ENCODE measurements at regions not wholly inside any gene's neighbourhood (a gene's known extent, or its start where the extent isn't known, plus 50 kb on each side); places are given as distances from the start of the nearest gene placed in this dataset.
"Not testable (repeated sequence)": the region's sequence is repeated elsewhere in the genome, so short reads cannot be mapped to it uniquely, and the experiment has no call there.

DNA sequence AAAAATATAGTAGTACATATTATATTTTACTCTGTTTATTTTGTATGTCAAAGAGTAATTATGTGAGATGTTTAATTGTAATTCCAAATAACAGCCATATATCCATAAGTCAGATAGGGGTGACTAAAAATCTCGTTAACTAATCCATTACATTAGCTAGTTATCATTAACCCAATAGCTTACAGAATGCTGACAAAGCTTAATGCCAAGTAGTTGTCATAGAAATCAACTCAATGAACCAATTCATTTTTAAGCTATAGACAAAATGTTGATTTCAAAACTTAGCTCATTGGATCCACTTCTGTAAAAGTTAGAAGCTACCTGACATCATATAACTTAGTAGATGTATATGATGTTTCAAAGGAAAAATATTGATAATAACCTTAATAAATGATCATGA, 206.7 kb upstream of the SLITRK1 start:
- DNase-seq: no peak

DNA sequence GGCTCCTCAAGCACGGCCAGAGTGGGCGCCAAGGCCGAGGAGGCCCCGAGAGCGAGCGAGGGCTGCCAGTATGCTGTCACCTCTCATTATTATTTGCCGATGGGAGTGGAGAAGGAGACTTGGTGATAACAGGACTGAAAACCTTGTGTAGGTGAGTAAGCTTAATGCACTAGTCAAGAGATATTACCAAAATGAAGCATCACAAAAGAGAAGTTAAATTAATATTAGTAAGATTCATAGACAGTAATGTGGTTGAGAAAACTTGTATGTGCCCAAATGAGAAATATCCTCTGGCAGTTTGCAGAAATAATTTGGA, 204.5 kb upstream of the SLITRK1 start:
- no peak for DNase-seq

DNA sequence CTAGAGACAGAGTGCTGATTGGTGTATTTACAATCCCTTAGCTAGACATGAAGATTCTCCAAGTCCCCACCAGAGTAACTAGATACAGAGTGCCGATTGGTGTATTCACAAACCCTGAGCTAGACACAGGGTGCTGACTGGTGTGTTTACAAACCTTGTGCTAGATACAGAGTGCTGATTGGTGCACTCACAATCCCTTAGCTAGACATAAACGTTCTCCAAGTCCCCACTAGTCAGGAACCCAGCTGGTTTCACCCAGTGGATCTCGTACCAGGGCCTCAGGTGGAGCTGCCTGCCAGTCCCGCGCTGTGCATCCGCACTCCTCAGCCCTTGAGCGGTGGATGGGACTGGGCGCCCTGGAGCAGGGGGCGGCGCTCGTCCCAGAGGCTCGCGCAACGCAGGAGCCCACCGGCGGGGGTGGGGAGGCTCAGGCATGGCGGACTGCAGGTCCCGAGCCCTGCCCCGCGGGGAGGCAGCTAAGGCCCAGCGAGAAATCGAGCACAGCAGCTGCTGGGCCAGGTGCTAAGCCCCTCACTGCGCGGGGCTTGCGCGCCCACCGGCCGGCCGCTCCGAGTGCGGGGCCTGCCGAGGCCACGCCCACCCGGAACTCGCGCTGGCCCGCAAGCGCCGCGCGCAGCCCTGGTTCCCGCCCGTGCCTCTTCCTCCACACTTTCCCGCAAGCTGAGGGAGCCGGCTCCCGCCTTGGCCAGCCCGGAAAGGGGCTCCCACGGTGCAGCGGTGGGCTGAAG, 204.0 kb upstream of the SLITRK1 start:
- DNase-seq: not testable (repeated sequence)

DNA sequence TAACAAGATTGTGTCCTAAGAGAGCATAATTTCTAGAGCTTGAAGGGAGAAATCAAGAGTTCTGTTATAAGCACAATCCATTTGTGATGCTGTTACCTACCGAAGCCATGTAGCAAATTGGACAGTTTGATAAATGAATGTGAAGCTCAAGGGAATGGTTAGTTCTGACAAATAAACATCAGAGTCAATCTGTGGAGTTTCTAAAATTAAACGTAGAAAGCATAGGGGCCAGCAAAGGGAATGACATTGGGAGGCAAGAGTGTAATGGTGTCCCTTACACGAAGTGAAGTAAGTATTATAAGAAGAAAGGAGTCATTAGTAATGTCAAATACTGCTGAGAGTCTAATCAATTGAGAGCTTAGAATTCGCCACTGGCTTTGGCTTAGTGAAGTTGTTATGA, 200.2 kb upstream of the SLITRK1 start:
- DNase-seq: no peak

DNA sequence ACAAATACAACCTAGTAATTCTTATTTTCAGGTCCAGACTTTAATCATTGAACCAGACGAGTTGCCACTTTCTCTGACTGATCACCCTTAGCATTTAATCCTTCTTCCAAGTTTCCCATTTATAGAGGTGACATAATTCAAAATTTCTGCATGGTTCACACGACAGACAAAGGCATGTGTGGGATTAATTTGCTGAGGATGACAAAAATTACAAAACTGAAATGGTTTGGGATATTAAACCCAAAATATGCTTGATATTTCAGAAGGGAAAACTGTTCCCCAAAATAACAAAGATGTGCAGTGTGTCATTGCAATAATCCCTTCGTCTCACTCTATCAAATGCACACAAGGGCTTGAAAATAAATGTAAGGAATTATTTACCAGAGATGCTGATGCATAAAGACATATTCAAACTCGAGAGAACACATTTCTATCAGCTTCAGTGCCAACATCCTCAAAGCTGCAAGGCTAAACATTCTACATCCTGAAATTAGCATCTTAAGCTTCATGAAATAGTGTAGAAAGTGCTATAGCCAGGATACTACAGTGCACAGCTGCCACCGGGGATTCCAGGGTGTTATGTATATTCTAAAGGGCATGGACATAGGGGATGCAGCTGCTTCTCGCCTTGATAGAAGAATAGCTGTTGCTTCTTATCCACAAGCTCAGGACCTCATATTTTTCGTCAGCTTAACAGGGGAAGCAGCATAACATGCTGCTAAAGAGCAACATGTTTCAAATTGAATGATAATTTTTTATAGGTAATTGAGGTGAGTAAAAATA, 198.7 kb upstream of the SLITRK1 start:
- no peak for DNase-seq

GRCh38 chr13:84077271-84077670, 195.0 kb upstream of the SLITRK1 start:
- no peak for DNase-seq

DNA sequence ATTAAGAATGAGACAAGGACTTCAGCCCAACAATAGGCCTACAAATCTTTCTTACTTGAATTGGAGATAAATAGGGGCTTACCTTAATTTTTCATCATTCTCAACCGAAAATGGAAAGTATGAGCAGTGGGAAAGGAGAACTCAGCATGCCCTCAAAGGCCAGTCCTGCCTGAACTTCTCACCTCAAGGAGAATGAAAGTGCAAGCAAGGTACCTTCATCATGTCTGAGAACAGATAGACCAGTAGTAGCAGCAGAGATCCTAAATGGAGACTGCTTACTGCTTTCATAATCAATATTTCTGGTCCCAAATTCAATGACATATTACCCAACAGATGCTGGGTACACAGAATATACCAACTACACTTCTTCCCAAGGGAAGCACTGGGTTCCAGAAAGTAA, 194.0 kb upstream of the SLITRK1 start:
- DNase-seq: no peak

DNA sequence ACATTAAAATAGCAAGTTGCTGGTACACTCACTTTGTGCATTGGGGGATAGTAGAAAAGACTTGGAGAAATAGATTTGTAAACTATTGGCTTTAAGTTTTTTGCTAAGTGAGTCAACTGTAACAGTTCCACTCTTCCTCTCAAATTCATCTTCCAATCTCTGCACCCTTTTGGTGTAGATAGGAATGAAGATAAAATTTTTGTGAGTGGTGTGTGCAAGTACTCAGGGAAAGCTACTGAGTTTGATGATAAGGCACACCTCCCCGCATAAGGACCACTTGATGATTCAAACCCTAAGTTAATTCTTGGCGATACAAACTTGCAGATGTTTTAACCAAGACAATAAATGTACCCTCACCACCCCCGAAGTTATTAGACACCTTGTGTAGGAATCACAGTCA, 168.3 kb upstream of the SLITRK1 start:
- DNase-seq: peak; percentile 81

- no peak for DNase-seq
These were observed 167.4 kb upstream of the SLITRK1 start for GRCh38 chr13:84049443-84050219.

DNA sequence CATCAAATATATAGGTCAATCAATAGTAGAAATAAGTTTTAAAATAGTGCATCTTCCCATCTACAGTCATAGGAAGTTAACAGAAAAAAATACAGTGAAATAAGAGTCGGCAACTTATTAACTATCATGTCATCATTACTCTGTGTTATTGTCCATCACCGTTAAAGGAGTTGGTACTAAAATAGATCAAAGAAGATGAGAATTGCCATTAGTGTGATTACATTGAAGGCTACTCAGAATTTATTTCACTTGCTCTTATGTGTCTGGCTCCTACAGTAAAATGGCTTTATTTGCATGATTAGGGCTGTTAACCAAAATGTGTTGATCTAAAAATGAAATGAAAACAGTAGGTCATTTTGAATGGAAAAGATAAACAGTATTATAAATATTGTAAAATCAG, 162.5 kb upstream of the SLITRK1 start:
- no peak for DNase-seq

DNA sequence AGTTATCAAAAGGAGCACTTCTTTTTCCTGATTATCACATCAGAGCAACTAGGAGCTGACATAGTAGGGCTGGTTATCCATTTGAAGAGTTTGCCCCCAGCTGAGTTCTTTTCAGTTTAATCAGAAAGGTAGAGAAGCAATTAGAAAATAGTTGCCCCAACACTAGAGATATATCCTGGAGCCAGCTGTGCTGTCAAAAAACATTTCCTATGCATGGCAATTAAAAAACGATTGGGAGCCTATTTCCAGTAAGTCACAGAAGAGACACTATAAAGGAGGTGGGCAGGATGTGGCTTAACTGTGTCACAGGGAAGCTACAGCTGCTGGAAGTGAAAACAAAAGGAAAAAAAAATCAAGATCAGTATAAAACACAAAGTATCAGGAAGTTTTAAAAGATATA, 155.7 kb upstream of the SLITRK1 start:
- no peak for DNase-seq

GRCh38 chr13:84032116-84032515, 149.8 kb upstream of the SLITRK1 start:
- DNase-seq: no peak

- no peak for DNase-seq
These were observed 148.8 kb upstream of the SLITRK1 start for GRCh38 chr13:84031120-84031519.

DNA sequence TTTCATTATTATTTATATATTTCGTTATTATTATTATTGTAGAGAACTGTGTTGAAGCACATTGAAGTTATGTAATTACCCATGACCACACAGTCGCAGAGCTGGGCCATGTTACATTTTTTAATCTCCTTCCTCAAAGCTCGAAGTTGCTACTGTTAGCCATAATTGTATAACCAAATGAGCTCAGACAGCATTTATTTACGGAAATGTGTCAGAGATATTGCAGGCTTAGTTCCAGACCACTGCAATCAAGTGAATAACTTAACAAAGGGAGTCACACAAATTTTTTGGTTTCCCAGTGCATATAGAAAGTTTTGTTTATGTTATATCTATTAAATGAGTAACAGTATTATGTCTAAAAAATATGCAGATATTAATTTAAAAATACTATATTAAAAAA, 147.1 kb upstream of the SLITRK1 start:
- peak; percentile 8 for DNase-seq

- no peak for DNase-seq
These were observed 143.6 kb upstream of the SLITRK1 start for GRCh38 chr13:84025824-84026223.

GRCh38 chr13:83996415-83996814, 114.1 kb upstream of the SLITRK1 start:
- DNase-seq: no peak

GRCh38 chr13:83995930-83996329, 113.7 kb upstream of the SLITRK1 start:
- DNase-seq: no peak

- DNase-seq: peak; percentile 64
These were observed 110.5 kb upstream of the SLITRK1 start for GRCh38 chr13:83992566-83993358.

- DNase-seq: no peak
These were observed 105.1 kb upstream of the SLITRK1 start for GRCh38 chr13:83987394-83987793.

DNA sequence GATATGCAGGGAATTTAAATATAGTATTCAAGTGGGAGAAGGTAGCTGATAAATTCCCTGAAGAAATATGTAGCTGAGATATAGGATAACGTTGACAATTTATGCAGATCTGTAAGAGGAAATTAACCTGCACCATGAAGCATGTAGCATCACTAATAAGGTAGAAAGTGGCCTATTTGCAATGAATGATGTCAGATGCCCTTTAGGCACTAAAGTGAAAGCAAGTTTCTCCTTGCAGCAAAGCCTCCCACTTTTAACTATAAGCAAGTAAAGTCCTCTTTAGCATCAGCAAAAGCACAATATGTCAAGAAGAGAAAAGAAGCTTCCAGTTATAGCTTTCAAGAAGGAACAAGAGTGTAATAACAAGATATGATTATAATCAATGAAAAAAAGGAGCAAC, 102.5 kb upstream of the SLITRK1 start:
- no peak for DNase-seq

DNA sequence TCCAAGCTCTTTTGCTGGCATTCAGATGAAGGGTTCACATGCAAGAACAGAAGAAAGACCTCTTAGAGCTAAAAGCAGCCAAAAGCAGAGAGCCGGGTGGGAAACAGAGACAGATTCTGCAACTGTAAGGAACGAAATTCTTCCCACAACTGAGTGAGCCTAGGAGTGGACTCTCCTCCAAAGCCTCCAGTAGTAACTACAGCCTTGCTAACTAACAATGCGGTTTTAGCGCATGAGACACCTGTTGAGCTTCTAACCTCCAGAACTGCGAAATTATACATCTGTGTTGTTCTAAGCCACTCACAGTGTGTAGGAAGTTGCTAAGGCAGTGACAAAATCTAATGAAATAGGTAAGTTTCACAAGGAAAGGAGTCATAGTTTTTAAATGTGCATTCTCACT, 98.1 kb upstream of the SLITRK1 start:
- DNase-seq: no peak

DNA sequence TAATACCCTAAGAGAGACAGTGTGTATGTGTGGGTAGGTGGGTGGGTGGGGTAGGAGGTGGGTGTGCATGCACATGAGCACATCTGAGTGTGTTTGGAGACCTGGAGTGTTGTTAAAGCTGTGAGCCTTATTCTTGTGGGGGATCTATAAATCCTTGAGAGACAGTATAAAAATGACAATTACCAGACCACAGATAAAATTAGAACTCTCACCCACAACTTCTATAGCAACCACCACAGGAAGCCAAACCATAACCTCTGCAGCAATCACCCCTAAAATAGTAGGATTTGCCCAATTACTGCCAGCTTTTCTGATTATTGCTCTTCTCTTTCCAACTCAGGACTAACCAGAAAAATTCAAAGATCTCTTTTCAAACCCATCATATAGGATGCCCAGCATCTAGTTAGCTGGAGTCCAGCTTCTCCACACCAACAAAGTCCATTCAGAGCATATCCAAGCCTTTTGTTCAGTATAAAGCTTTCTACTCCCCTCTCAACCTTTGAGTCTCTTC, 93.4 kb upstream of the SLITRK1 start:
- no peak for DNase-seq

- DNase-seq: no peak
These were observed 76.3 kb upstream of the SLITRK1 start for GRCh38 chr13:83958531-83958930.
